Endothelial cell of umbilical vein (primary cell): ENCODE measurements at regions not wholly inside any gene's neighbourhood (a gene's known extent, or its start where the extent isn't known, plus 50 kb on each side); places are given as distances from the start of the nearest gene placed in this dataset.

Experiments used
- CTCF ChIP-seq, 2 donors: IDR thresholded peaks; 1 replicate in 1 of 2; 2 replicates in 1 of 2; pipeline ENCODE4 v1.5.1; 2011; ENCODE audit warnings: low read length in 2 of 2, mild to moderate bottlenecking in 2 of 2, moderate library complexity in 2 of 2, control low read depth in 1 of 2, inconsistent platforms in 1 of 2, low read depth in 1 of 2; ENCODE audit not compliant: insufficient read depth in 1 of 2; ENCODE audit errors: extremely low read depth in 1 of 2
- POLR2A ChIP-seq: IDR thresholded peaks from 2 replicates; pipeline ENCODE4 v1.6.1; 2012; ENCODE audit warnings: low read depth, mild to moderate bottlenecking, control low read depth, low read length

- TF ChIP-seq CTCF (IDR thresholded peaks at IDR 0.05; ENCODE audit: extremely low read depth in 1 of 2, insufficient read depth in 1 of 2, low read depth in 1 of 2, low read length in 2 of 2) (no peak), POLR2A (no peak)
Observed at GRCh38 chr14:61125041-61125866, 144.2 kb downstream of the SLC38A6 start.
